Right lobe of liver (tissue), 4 donors: ENCODE measurements at regions not wholly inside any gene's neighbourhood (a gene's known extent, or its start where the extent isn't known, plus 50 kb on each side); places are given as distances from the start of the nearest gene placed in this dataset.

Experiments used
- POLR2A ChIP-seq: fragments of 450-650 bp; IDR thresholded peaks from one replicate; pipeline ENCODE4 v1.6.1; 2017; ENCODE audit warnings: antibody characterized with exemption, mild to moderate bottlenecking
- TF ChIP-seq, protein P1 (sequence below), 4 donors: fragments of 200-600 bp in 3 of 4; fragments of 450-650 bp in 1 of 4; IDR thresholded peaks; one replicate each; pipeline versions ENCODE4 v1.5.1 to v1.8.0; 2016 to 2022; ENCODE audit warnings: antibody characterized with exemption in 4 of 4, mild to moderate bottlenecking in 2 of 4
- donor health status: DM: no; HTN: no; CAD: no.
- donor health status: DM: no; HTN: no; CAD: no.
- donor health status: DM: no; HTN: yes; CAD: no.

DNA sequence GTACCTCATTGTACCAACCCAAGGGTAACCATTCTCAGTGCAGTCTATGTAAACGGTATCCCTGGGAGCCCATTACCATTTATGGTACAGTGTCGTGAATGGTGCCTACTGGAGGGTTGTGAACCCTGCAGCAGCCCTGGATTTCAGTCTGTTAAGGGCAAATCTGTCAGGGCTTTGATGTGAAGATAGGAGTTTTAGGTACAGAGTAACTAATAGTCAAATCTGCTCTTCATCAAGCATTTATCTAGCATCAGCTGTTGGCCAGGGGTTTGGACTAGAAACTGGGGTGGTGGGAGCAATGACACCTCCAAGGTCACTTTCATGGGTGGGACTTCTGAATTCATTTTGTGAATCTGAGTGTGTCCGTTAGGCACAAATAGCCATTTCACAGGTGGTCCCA lies 50.6 kb upstream of the RFPL3 start:
- TF ChIP-seq, protein P1, sequence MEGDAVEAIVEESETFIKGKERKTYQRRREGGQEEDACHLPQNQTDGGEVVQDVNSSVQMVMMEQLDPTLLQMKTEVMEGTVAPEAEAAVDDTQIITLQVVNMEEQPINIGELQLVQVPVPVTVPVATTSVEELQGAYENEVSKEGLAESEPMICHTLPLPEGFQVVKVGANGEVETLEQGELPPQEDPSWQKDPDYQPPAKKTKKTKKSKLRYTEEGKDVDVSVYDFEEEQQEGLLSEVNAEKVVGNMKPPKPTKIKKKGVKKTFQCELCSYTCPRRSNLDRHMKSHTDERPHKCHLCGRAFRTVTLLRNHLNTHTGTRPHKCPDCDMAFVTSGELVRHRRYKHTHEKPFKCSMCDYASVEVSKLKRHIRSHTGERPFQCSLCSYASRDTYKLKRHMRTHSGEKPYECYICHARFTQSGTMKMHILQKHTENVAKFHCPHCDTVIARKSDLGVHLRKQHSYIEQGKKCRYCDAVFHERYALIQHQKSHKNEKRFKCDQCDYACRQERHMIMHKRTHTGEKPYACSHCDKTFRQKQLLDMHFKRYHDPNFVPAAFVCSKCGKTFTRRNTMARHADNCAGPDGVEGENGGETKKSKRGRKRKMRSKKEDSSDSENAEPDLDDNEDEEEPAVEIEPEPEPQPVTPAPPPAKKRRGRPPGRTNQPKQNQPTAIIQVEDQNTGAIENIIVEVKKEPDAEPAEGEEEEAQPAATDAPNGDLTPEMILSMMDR (IDR thresholded peaks at IDR 0.05), result no peak
- TF ChIP-seq POLR2A, result no peak
